IPS DF 6.9 (cell line): ENCODE measurements at regions not wholly inside any gene's neighbourhood (a gene's known extent, or its start where the extent isn't known, plus 50 kb on each side); places are given as distances from the start of the nearest gene placed in this dataset.

Source experiments
- DNase-seq: peaks from one replicate; pipeline ENCODE4 v3.0.0-alpha.2; 2013; ENCODE audit warnings: low read depth, low spot score
- H3K27ac ChIP-seq: one replicate; pipeline ENCODE4 v1.5.1; 2013; ENCODE audit warnings: low read length, control low read depth
- H3K27me3 ChIP-seq: 2 replicates; pipeline ENCODE4 v1.6.1; 2013; ENCODE audit warnings: mild to moderate bottlenecking, low read length; ENCODE audit not compliant: control insufficient read depth, insufficient read depth
- H3K36me3 ChIP-seq: 2 replicates; pipeline ENCODE4 v1.6.1; 2013; ENCODE audit warnings: low read length; ENCODE audit not compliant: control insufficient read depth, insufficient read depth
- H3K4me1 ChIP-seq: 2 replicates; pipeline ENCODE4 v1.6.1; 2013; ENCODE audit warnings: low read length; ENCODE audit not compliant: control insufficient read depth, insufficient read depth
- H3K4me3 ChIP-seq: 2 replicates; pipeline ENCODE4 v1.5.1; 2013; ENCODE audit warnings: mild to moderate bottlenecking, low read length
- H3K9me3 ChIP-seq: 2 replicates; pipeline ENCODE4 v1.6.1; 2013; ENCODE audit warnings: low read length, inconsistent platforms; ENCODE audit not compliant: control insufficient read depth, insufficient read depth
- WGBS: extraction: QIAGEN DNeasy Blood & Tissue Kit; methylation state at CpG from one replicate; pipeline ENCODE4 v1.1.7; 2013; ENCODE audit warnings: mixed read lengths, missing lambda C conversion rate; ENCODE audit not compliant: insufficient read length, insufficient coverage; 5-methylcytosine and 5-hydroxymethylcytosine counted together

GRCh38 chr2:64768491-64769005 is 114.8 kb upstream of the SERTAD2 start:
- DNase-seq, result no peak
- Histone ChIP-seq H3K36me3 (no peaks in the 10 kb centered on the region), H3K27ac (no peak overlapping the region), H3K9me3 (no peaks in the 10 kb centered on the region), H3K4me3 (peak overlapping the region; percentile 70; the same call in 1 of the 2 replicates), H3K4me1 (0 out of 2 replicates have a peak, but pooled peaks cover 1% of the 10 kb centered on the region), H3K27me3 (peaks cover 5% of the 10 kb centered on the region; the same call in 1 of the 2 replicates)
- no CpG with 5 or more reads among the region's 4 CpGs for WGBS

GRCh38 chr2:64769392-64770044 is 115.8 kb upstream of the SERTAD2 start:
- no peaks in the 10 kb centered on the region for H3K36me3 ChIP-seq
- H3K4me3 ChIP-seq, result no peak overlapping the region
- DNase-seq, result no peak
- H3K27ac ChIP-seq, result no peak overlapping the region
- 0 out of 2 replicates have a peak, but pooled peaks cover 1% of the 10 kb centered on the region for H3K4me1 ChIP-seq
- peaks cover 5% of the 10 kb centered on the region; the same call in 1 of the 2 replicates for H3K27me3 ChIP-seq
- no peaks in the 10 kb centered on the region for H3K9me3 ChIP-seq
- no CpG with 5 or more reads among the region's 6 CpGs for WGBS

GRCh38 chr2:64770137-64770780 is 116.5 kb upstream of the SERTAD2 start:
- peaks cover 5% of the 10 kb centered on the region; the same call in 1 of the 2 replicates for H3K27me3 ChIP-seq
- WGBS, result no CpG with 5 or more reads among the region's 2 CpGs
- DNase-seq, result no peak
- H3K4me3 ChIP-seq, result no peak overlapping the region
- 0 out of 2 replicates have a peak, but pooled peaks cover 1% of the 10 kb centered on the region for H3K4me1 ChIP-seq
- H3K27ac ChIP-seq, result no peak overlapping the region
- no peaks in the 10 kb centered on the region for H3K9me3 ChIP-seq
- H3K36me3 ChIP-seq, result no peaks in the 10 kb centered on the region

GRCh38 chr2:64770781-64771334 is 117.1 kb upstream of the SERTAD2 start:
- H3K36me3 ChIP-seq, result no peaks in the 10 kb centered on the region
- H3K9me3 ChIP-seq, result no peaks in the 10 kb centered on the region
- no peak overlapping the region for H3K27ac ChIP-seq
- H3K27me3 ChIP-seq, result peaks cover 5% of the 10 kb centered on the region; the same call in 1 of the 2 replicates
- DNase-seq, result no peak
- WGBS, result no CpG with 5 or more reads among the region's 5 CpGs
- H3K4me3 ChIP-seq, result no peak overlapping the region
- H3K4me1 ChIP-seq, result 0 out of 2 replicates have a peak, but pooled peaks cover 1% of the 10 kb centered on the region

- H3K9me3 ChIP-seq, result no peaks in the 10 kb centered on the region
- H3K36me3 ChIP-seq, result no peaks in the 10 kb centered on the region
- H3K27ac ChIP-seq, result no peak overlapping the region
- no peak overlapping the region for H3K4me3 ChIP-seq
- 0 out of 2 replicates have a peak, but pooled peaks cover 1% of the 10 kb centered on the region for H3K4me1 ChIP-seq
- no peak for DNase-seq
- no CpG with 5 or more reads among the region's 1 CpG for WGBS
- peaks cover 2% of the 10 kb centered on the region; the same call in 1 of the 2 replicates for H3K27me3 ChIP-seq
Observed at GRCh38 chr2:64771737-64772136, 118.0 kb upstream of the SERTAD2 start.

GRCh38 chr2:64773461-64774118 is 119.9 kb upstream of the SERTAD2 start:
- WGBS, result no CpG with 5 or more reads among the region's 12 CpGs
- no peak overlapping the region for H3K4me3 ChIP-seq
- H3K27me3 ChIP-seq, result no peaks in the 10 kb centered on the region; the same call in 1 of the 2 replicates
- H3K4me1 ChIP-seq, result 0 out of 2 replicates have a peak, but pooled peaks cover 1% of the 10 kb centered on the region
- no peaks in the 10 kb centered on the region for H3K9me3 ChIP-seq
- no peak for DNase-seq
- H3K36me3 ChIP-seq, result no peaks in the 10 kb centered on the region
- H3K27ac ChIP-seq, result no peak overlapping the region

- WGBS, result no CpG with 5 or more reads among the region's 3 CpGs
- Histone ChIP-seq H3K4me1 (no peaks in the 10 kb centered on the region), H3K9me3 (no peaks in the 10 kb centered on the region), H3K4me3 (no peak overlapping the region), H3K27me3 (no peaks in the 10 kb centered on the region), H3K27ac (no peak overlapping the region), H3K36me3 (no peaks in the 10 kb centered on the region)
- no peak for DNase-seq
Observed at GRCh38 chr2:64777841-64778240, 124.1 kb upstream of the SERTAD2 start.

- no peaks in the 10 kb centered on the region for H3K9me3 ChIP-seq
- H3K27ac ChIP-seq, result no peak overlapping the region
- no CpG with 5 or more reads among the region's 5 CpGs for WGBS
- H3K27me3 ChIP-seq, result no peaks in the 10 kb centered on the region
- no peak for DNase-seq
- no peak overlapping the region for H3K4me3 ChIP-seq
- H3K36me3 ChIP-seq, result no peaks in the 10 kb centered on the region
- no peaks in the 10 kb centered on the region for H3K4me1 ChIP-seq
Observed at GRCh38 chr2:64779117-64779690, 125.5 kb upstream of the SERTAD2 start.

GRCh38 chr2:64780041-64780440 is 126.3 kb upstream of the SERTAD2 start:
- no peak overlapping the region for H3K4me3 ChIP-seq
- DNase-seq, result no peak
- H3K27ac ChIP-seq, result no peak overlapping the region
- no CpG with 5 or more reads among the region's 6 CpGs for WGBS
- H3K9me3 ChIP-seq, result no peaks in the 10 kb centered on the region
- no peaks in the 10 kb centered on the region for H3K4me1 ChIP-seq
- no peaks in the 10 kb centered on the region for H3K27me3 ChIP-seq
- no peaks in the 10 kb centered on the region for H3K36me3 ChIP-seq
